T-helper 1 cell treated with Interleukin-12 subunit alpha and Interleukin-12 subunit beta and Interleukin-4 antibody, amounts not matched to agents 30 ng/mL and 1 ng/mL, for 36 hours (primary cell): ENCODE measurements at regions not wholly inside any gene's neighbourhood (a gene's known extent, or its start where the extent isn't known, plus 50 kb on each side); places are given as distances from the start of the nearest gene placed in this dataset.

Experiments
- intact Hi-C: fragments of 100-400 bp; cut with micrococcal nuclease; formaldehyde crosslinking; loops from one replicate; pipeline ENCODE4 v1.15.1; 2024

DNA sequence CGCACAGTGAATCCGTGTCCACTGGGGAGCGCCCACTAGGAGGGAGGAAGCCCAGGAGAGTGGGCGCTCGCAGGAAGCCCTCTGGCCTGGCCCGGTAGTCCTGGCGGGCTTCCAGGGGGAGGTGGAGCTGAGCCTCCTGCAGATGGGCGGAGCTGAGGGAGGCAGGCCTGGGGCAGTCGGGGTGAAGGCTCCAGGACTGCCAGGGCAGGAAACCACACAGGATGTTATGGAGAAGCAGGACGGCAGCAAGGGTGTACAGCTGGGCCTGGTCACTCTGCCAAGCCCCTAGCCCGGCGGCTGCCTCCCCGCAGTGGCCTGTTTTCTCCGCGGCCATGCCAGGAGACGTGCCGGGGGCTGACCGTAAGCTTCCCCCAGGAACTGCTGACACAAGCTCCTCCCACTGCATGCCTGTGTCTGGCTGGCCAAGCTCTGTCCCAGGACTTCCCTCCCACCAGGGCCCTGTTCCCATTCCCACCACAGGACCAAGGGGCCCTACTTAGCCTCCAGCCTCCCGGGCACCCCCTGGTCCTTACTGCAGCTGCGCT lies 143.4 kb upstream of the C14orf180 start:
- intact Hi-C loops, result no loop called here

DNA sequence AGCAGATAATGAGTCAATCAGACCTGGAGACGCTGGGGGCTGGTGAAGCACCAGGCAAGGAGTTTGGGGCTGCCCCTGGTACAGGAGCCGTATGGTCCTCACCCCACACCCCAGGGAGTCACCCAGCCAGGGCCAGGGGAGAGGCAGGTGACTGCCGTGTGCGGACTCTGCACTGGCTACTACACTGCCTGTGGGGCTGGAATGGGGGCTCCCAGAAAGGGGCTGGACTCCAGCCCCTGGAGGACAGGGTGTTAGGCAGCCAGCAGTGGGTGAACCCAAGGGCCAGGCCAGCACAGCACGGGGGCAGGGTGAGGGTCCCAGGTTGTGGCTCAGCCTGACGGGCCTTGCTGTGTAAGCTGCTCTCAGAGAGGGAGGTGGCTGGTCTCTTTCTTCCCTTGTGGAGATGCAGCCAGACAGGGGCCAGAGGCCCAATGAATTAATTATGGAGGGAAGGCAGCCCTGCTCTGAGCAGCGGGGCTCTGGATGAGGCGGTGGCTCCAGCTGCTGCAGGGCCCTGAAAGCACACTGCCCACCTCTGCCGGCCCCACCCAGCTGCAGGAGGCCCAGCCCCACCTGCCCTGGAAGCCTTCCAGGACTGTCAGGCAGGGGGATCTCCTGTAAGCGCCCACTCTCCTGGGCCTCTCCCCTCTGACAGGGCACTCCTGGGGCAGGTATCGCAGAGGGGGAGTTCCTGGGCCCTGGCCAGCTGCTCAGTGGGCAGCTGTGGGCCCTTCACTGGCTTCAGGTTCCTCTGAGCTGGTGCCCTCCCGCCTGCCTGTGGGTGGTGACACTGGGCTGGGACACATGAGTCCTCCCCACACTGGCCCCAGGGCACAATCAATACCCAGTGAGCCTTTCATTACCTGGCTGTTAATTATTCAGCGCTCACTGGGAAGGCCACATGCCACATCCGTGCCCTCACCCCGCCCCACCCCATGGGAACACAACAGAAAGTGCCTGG lies 142.5 kb upstream of the C14orf180 start:
- intact Hi-C loops, result no loop called here

DNA sequence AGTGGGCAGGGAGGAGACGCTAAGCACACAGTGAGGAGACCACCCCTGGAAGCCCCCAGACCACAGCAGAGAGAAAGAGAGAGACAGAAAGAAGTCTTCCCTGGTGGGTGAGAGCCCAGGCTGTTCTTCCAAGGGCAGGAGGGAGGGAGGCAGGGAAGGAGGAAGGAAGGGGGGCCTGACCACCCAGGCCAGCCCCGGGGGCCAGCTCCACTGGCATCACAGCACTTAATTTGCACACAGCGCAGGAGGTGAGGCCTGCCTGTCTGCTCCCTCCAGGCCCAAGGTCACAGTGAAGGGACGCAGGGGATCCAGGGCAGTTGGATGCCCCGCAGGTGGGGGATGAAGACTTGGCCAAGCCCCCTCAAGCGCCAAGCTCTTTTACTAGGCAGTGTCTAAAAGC lies 141.9 kb upstream of the C14orf180 start:
- intact Hi-C loops, result no loop called here

DNA sequence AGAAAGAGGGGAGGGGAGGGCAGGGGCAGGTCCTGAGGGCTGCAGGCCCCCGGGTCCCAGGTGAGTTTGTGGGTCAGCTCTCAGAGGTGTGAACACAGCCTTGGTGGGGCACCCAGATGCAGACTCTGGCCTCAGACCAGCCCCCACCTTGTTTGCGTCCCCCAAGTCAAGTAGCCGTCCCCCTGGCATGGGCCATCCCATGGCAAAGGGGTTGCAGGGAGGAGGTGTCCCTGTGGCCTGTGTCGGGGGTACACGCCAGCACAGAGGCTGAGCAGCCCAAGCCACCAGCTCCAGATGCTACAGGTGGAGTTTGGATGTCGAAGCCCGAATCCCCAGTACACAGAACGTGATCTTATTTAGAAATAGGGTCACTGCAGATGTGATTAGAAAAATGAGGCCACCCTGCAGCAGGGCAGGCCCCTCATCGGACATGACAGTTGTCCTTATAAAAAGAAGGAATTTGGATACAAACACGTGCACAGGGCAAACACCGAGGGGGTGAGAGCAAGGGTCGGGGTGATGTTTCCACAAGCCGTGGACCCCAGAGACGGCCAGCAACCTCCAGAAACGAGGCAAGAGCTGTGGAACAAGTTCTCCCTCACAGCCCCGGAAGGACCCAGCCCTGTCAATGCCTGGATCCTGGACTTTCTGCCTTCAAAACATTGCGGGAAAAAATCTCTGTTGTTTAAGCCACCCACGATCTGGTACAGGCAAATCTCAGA lies 141.2 kb upstream of the C14orf180 start:
- intact Hi-C loops, result no loop called here

DNA sequence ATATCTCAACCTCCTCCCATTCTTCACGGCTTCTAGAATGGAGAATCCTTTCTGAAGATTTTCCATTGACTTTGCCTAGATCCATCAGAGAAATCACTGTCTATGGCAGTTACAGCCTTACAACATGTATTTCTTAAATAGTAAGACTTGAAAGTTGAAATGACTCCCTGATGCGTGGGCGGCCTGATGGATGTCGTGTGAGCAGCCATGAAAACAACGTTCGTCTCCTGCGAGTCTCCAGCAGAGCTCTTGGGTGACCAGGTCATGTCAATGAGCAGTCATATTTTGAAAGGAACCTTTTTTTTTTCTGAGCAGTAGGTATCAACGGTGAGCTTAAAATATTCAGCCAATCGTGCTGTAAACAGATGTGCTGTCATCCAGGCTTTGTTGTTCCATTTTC lies 139.9 kb upstream of the C14orf180 start:
- intact Hi-C loops, result no loop called here

DNA sequence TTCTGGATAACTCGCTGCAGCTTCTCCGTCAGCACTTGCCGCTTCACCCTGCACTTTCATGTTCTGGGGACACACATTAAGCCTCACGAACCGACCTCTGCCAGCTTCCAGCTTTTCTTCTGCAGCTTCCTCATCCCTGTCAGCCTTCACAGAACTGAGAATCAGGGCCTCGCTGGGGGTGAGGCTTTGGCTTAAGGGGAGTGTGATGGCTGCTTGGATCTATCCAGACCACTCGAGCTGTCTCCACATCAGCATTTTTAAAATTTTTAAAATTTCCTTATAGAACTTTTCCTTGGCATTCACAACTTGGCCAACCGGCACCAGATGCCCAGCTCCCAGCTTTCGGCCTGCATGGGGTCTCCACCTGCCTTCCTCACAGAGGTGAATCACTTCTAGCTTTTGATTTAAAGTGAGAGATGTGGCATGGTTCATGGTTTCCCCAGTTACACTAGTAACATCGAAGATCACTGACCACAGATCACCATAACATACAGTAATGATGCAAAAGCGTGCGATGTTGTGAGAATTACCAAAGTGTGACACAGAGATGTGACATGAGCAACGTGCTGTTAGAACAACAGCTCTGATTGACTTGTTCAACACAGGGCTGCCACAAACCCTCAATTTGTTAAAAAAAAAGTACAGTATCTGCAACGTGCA lies 139.1 kb upstream of the C14orf180 start:
- intact Hi-C loops, result no loop called here

DNA sequence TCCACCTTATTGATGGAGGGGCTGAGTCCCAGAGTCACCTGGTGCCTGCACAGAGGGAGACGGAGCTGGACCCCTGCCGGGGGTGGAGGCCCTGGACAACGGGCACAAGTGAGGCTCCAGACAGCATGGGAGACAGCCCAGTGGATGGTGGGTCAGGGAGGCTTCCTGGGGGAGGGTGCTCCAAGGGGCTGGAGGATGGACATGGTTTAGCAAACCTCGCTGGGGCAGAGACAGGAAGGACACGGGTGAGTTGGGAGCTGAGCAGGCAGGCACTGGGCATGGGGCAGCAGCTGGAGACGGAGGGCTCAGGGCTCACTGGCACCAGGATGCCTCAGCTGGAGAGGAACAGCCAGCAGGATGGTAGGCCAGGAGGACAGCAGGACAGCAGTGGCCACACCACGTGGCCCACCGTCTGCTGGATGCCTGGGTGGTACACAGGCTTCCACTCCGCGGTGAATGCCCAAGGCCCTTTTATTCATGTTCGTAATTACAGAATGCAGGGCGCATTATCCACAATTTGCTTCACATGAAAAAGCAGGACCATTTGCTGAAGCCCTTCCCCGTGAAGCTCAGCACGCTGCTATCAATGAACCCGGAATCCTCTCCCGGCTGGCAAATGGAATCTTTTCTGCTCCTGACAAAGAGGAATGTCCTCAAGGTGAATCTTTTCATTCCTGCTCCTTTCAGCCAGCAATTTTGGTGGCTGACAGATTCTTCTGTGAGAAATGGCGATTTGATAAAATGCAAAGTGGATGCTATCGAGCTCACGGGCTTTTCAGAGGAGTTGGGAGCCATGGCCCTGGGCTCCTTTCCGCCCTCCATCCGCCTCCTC lies 138.1 kb upstream of the C14orf180 start:
- intact Hi-C loops, result no loop called here

DNA sequence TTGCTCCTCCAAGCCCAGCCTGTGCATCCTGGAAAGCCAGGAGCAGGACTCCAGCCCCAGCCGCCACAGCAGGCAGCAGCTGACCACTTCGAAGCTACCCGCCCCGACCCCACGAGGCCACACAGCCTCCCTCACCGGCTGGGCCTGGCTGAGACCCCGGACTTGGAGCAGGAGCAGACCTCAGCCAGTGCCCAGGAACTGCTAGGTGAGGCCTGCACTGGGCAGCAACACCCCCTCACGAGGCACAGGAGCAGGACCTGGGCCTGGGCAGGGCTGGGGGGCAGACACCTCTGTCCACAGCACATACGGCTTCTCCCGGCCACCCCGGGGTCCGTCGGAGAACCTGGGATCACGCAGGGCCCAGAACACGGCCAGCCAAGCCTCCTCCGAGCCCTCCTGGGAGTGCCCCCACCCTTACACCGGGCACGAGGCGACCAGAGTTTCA lies 137.4 kb upstream of the C14orf180 start:
- intact Hi-C loops, result no loop called here

DNA sequence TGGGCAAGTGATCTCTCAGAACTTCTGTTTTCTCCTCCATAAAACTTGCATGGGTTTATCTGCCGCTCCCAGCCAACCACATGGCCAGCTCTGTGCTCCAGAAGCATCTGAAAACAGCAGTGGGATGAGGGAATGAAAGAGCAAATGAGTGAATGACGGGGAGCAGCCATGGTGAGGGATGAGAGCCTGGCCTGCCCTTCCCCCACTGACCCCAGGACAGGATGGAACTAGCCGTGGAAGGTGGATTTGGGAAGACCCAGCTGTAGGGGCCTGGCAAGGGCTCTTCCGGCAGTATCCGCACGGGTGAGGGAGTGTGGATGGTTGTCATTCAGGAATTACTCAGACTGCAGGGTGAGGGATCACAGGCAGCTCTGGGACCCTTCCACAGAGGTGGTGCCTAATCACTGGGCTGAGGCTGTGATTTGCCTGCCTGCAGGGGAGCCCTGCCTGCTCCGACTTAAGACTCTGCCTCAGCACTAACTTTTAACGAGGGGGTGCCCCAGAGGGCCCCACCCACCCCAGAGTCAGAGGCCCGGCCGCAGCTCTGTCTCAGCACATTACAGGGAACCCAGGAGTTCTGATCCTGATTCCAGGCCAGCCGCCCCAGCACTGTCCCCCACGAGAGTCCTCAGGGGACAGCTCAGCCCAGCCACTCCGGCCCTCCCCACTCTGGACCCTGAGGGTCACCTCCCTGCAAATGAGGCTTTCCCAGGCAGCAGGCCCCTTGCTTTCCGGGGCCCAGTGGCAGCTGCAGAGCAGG lies 136.8 kb upstream of the C14orf180 start:
- intact Hi-C loops, result no loop called here

DNA sequence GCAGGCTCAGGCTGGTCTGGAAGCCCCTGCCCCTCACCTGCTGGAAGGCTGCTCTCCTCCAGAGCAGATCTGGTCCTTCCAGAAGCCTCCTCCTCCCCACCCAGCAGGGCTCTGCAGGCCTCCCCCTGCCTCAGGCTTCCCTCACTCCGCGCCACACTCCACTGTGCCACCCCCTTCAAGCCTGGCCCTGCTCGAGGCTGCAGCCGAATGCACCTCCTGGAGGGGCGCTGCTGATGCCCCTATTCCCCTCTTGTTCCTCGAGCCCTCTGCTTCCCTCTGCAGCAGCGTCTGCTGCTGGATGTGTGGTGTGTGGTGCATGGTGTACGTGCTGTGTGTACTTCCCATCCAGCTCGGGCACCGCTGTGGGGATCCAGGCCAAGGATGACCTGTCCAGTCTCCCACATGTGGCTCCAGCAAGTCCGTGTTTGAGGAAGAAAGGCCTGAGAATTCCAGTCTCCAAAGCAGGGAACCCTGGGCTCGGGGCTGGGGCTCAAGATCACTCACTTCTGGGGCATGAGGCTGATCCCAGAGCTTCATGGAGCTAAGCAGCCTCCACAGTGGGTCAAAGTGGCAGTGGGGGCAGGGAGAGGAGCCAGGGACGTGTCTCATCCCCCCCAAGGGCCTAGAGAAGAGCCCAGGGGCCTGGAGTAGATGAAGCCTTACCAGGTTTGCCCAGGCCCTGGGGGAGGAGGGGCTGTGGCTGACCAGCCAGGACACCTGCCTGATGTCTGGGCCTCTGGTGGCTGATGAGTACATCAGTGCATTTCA lies 136.0 kb upstream of the C14orf180 start:
- intact Hi-C loops, result no loop called here

DNA sequence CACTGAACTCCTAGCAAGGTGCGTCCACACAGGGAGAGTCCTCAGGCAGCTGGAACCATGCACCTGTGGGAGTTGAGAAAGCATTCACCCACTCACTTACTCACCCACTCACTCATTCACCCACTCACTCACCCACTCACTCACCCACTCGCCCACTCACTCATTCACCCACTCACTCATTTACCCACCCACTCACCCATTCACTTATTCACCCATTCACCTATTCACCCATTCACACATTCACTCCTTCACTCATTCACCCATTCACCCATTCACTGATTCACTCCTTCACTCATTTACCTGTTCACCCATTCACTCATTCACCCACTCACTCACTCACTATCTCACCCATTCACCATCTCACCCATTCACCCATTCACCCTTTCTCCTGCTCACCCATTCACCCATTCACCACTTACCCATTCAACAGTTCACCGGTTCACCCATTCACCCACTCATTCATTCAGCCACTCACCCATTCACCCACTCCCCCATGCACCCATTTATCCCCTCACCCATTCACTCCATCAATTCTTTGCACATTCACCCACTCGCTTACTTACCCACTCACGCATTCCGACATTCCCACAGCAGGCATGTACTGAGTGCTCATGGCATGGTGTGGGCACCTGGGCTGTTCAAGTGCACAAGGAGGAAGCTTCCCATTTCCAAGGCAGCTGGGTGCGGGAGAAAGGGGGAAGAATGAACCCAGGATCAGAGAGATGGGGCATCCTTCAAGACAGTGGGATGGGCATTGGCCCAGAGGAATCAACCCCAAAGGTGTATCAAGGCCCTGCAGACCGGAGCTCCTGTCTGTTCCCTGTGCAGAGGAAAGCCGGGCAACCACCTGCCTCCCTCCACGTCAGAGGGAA lies 135.2 kb upstream of the C14orf180 start:
- intact Hi-C loops, result no loop called here

DNA sequence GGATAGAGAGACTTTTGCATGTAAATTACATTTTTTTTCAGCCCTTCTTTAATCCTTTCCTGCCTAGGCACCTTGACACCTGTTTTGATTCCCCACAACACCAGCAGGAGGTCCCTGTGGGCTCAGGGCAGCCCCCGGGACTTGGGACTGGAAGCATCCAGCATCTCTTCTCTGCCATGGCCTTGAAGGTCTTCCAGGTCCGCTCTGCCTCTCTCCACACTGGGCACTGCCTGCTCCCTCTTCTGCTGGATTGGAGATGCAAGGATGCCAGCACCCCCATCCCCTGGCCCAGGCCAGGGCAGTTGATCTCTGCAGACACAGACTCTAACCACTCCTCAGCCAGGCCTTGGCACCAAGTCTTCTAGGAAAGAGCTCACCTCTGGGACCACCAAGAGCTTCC lies 134.5 kb upstream of the C14orf180 start:
- intact Hi-C loops, result no loop called here

DNA sequence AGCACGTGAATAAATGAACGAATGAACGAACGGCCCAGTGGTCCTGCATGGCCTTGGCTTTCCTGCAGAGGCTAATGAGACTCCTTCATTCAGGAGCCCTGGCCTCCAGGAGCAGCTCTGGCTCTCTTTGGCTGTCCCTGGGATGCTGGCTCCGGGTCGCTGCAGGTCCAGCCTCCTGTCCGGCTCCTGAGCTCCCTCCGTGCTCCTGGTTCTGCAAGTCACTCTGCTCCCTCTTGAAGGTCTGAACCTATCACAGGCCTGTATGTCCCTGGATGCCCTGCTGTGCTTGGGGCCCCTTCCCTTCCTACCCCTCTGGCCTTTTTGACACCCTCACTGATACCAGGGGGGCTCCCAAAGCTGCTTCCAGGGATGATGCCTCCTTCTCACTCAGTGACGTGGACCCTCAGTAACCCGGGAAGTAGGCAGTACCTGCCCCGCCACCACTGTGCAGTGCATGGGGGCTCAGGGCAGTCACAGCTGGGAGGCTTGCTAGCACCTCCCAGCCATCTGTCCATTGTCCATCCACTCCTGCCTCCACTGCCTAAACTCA lies 133.7 kb upstream of the C14orf180 start:
- intact Hi-C loops, result no loop called here

DNA sequence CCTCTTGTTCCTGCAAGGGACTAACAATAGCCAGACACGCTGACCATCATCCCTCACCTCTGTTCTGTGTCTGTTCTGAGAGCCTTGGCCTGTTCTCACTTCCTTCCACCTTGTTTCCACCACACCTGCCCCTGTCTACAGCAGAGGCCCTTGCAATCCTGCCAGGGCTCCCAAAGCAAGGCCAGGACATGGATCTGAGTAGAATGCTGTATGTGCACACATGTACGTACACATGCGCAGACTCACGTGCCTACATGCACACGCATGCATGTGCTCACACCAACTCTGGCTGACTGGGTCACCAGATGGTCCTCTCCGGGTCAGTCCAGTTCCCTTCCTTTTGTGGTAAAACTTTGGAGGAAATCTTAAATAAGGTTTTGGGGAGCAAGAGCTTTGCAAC lies 133.0 kb upstream of the C14orf180 start:
- intact Hi-C loops, result no loop called here

DNA sequence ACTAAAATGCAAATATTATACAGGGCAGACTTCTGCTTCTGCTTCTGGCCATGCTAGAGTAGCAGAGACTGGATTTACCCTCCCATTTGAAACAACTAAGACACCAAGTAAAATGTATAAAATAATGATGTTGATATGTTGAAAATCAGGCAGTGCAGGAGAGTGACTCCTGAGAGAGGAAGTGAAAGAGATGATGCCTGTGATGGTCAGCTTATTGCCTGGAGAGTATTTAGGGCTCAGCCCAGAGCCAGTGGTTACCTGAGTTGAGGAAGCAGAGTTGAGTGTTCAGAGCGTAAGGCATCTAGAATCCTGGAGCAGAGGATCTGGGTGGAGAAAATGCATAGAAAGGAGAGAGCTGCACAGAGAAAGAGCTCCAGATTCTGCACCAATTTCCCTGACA lies 131.8 kb upstream of the C14orf180 start:
- intact Hi-C loops, result no loop called here

DNA sequence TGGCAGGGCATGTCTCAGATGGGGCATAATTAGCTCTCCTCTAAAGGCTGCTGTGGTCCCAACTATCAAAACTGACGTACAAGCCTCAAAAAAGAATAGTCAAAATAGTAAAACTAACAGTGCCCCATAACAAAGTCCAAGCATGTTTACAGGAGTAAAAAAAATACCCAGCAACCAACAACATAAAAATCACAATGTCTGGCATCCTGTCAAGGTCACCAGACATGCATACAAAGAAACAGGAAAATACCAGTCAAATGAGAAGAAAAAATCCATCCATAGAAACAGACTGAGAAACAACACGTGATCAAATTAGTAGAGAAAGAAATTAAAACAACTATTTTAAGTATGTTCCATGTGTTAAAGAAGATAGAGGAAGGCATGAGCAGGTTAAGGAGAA lies 131.2 kb upstream of the C14orf180 start:
- intact Hi-C loops, result no loop called here

DNA sequence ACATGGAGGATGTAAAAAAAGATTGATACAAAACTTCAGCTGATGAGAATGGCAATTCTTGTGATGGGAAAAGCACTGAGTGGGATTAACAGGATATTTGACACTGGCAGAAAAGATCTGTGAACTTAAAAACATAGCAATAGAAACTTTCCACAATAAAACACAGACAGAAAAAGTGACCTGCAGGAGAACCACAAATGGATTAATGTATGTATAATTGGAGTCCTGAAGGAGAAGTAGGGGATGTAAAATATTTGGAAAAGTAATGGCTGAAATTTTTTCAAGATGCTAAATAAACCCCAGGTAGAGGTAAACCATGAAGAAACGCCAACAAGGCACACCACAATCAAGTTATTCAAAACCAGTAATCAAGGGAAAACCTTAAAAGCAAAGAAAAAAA lies 130.8 kb upstream of the C14orf180 start:
- intact Hi-C loops, result no loop called here

DNA sequence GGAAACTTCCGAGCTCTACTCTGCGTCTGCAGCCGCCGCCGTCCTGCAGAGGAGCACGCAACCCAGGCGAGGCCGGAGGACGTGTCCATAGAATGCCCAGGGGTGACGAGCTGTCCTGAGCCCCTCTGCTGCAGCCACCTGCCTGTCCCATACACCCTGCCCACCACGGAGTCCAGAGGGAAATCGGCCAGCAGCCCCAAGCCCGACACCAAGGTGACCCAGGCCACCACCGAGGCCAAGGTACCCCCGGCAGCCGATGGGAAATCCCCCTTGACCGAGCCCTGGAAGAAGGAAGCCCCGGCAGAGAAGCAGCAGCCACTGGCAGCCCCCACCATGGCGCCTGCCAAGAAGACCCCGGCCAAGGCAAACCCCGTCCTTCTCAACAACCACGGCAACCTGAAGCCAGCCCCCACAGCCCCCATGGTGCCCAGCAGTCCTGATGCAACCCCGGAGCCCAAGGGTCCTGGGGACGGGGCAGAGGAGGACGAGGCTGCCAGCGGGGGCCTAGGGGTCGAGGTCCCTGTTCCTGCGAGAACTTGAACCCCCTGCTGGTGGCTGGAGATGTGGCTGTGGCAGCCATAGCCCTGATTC lies 128.7 kb upstream of the C14orf180 start:
- intact Hi-C loops, result no loop called here
